HG03520 (cell line): ENCODE measurements at regions not wholly inside any gene's neighbourhood (a gene's known extent, or its start where the extent isn't known, plus 50 kb on each side); places are given as distances from the start of the nearest gene placed in this dataset.
"Not testable (repeated sequence)": the region's sequence is repeated elsewhere in the genome, so short reads cannot be mapped to it uniquely, and the experiment has no call there.

ENCODE experiments used
- ATAC-seq: cut with Tn5 transposase; IDR thresholded peaks from one replicate; pipeline ENCODE4 v1.9.1; 2021; ENCODE audit warnings: mild to moderate bottlenecking, moderate library complexity; ENCODE audit not compliant: unreplicated experiment

GRCh38 chrX:5314148-5314547 lies 914.5 kb downstream of the NLGN4X start:
- no peak for ATAC-seq

GRCh38 chrX:5307416-5307815 lies 921.3 kb downstream of the NLGN4X start:
- ATAC-seq, result no peak

- no peak for ATAC-seq
Observed at GRCh38 chrX:5306654-5307121, 922.0 kb downstream of the NLGN4X start.

- ATAC-seq, result no peak
Observed at GRCh38 chrX:5305452-5305851, 923.2 kb downstream of the NLGN4X start.

- no peak for ATAC-seq
Observed at GRCh38 chrX:5295004-5295403, 933.7 kb downstream of the NLGN4X start.

- no peak for ATAC-seq
Observed at GRCh38 chrX:5290635-5291034, 938.0 kb downstream of the NLGN4X start.

GRCh38 chrX:5289949-5290348 lies 938.7 kb downstream of the NLGN4X start:
- not testable (repeated sequence) for ATAC-seq

- ATAC-seq, result no peak
Observed at GRCh38 chrX:5278908-5279307, 949.8 kb downstream of the NLGN4X start.

GRCh38 chrX:5265324-5265850 lies 963.3 kb downstream of the NLGN4X start:
- no peak for ATAC-seq

GRCh38 chrX:5250106-5250505 lies 978.6 kb downstream of the NLGN4X start:
- ATAC-seq, result no peak

- ATAC-seq, result no peak
Observed at GRCh38 chrX:5242091-5242790, 986.4 kb downstream of the NLGN4X start.

- no peak for ATAC-seq
Observed at GRCh38 chrX:5236749-5237148, 991.9 kb downstream of the NLGN4X start.

GRCh38 chrX:5236096-5236495 lies 992.6 kb downstream of the NLGN4X start:
- ATAC-seq, result no peak

- no peak for ATAC-seq
Observed at GRCh38 chrX:5233830-5234229, 994.8 kb downstream of the NLGN4X start.

- ATAC-seq, result no peak
Observed at GRCh38 chrX:5220421-5220820, 1008.2 kb downstream of the NLGN4X start.

GRCh38 chrX:5194806-5195205 lies 1033.9 kb downstream of the NLGN4X start:
- ATAC-seq, result no peak

GRCh38 chrX:5180135-5180741 lies 1048.4 kb downstream of the NLGN4X start:
- ATAC-seq, result no peak

GRCh38 chrX:5176766-5177165 lies 1051.9 kb downstream of the NLGN4X start:
- ATAC-seq, result no peak

- no peak for ATAC-seq
Observed at GRCh38 chrX:5163663-5164062, 1065.0 kb downstream of the NLGN4X start.

GRCh38 chrX:5155301-5155700 lies 1073.4 kb downstream of the NLGN4X start:
- no peak for ATAC-seq

- ATAC-seq, result no peak
Observed at GRCh38 chrX:5145957-5146356, 1082.7 kb downstream of the NLGN4X start.

- ATAC-seq, result no peak
Observed at GRCh38 chrX:5142644-5143043, 1086.0 kb downstream of the NLGN4X start.
